ENCODE measurements at regions not wholly inside any gene's neighbourhood (a gene's known extent, or its start where the extent isn't known, plus 50 kb on each side); places are given as distances from the start of the nearest gene placed in this dataset.

GRCh38 chr2:65856423-65856822 lies 424.0 kb upstream of the SPRED2 start:
- TF ChIP-seq CTCF (conservative IDR thresholded peaks at IDR 0.05; ENCODE audit: low read depth, low read length) (no peak), EZH2 (IDR thresholded peaks at IDR 0.05; ENCODE audit: borderline replicate concordance, low read depth, low read length, poor library complexity, severe bottlenecking) (no peak)
- intact Hi-C loops (cut with micrococcal nuclease; ENCODE audit: unreplicated experiment) = no loop called here
- Histone ChIP-seq H3K4me1 (ENCODE audit: insufficient read depth, low read length, poor library complexity, severe bottlenecking) (no peaks in the 10 kb centered on the region), H3K27ac (ENCODE audit: low read depth, low read length, poor library complexity, severe bottlenecking) (no peak overlapping the region), H3K27me3 (replicated peaks; ENCODE audit: insufficient read depth, low read depth, low read length, poor library complexity) (no peaks in the 10 kb centered on the region), H3K36me3 (ENCODE audit: insufficient read depth, low read length, poor library complexity, severe bottlenecking) (no peaks in the 10 kb centered on the region), H3K4me3 (ENCODE audit: low read depth, low read length, poor library complexity, severe bottlenecking) (no peak overlapping the region), H3K9me3 (ENCODE audit: low read depth, low read length, poor library complexity, severe bottlenecking) (no peaks in the 10 kb centered on the region)
- no TSS peak for BruUV-seq (replicated peaks)
- ChIA-PET POLR2A (ENCODE audit: low non-redundant PET) (no interaction called here), CTCF (no interaction called here)
- no peak for DNase-seq (ENCODE audit: low spot score)

DNA sequence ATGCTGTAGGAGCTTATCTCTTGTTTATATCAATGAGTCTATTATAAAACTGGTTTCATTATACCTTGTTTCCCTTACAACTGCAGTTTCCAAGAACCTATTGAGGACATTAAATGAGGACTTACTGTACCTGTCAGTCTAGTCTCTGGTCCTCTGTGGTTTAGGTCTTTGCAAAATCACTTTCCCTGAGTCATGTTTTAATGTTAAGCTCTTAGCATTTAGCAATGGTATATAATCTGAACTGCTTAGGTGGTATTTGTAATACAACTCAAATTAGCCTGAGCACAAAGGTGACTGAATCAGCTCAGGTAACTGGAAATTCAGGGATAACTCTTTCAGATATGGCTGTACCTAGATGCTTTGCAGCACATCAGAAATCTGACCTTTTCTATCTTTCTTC lies 418.3 kb upstream of the SPRED2 start:
- CTCF ChIA-PET = no interaction called here
- intact Hi-C loops (cut with micrococcal nuclease; ENCODE audit: unreplicated experiment) = no loop called here
- no peaks in the 10 kb centered on the region for H3K9me3 ChIP-seq (ENCODE audit: low read depth, low read length, poor library complexity, severe bottlenecking)
- no peak overlapping the region for H3K27ac ChIP-seq (ENCODE audit: low read depth, low read length, poor library complexity, severe bottlenecking)
- DNase-seq (ENCODE audit: low spot score) = no peak
- H3K4me1 ChIP-seq (ENCODE audit: insufficient read depth, low read length, poor library complexity, severe bottlenecking) = no peaks in the 10 kb centered on the region
- no TSS peak for BruUV-seq (replicated peaks)
- TF ChIP-seq CTCF (conservative IDR thresholded peaks at IDR 0.05; ENCODE audit: low read depth, low read length) = no peak
- no peak for TF ChIP-seq EZH2 (IDR thresholded peaks at IDR 0.05; ENCODE audit: borderline replicate concordance, low read depth, low read length, poor library complexity, severe bottlenecking)
- no peaks in the 10 kb centered on the region for H3K36me3 ChIP-seq (ENCODE audit: insufficient read depth, low read length, poor library complexity, severe bottlenecking)
- no peak overlapping the region for H3K4me3 ChIP-seq (ENCODE audit: low read depth, low read length, poor library complexity, severe bottlenecking)
- POLR2A ChIA-PET (ENCODE audit: low non-redundant PET) = no interaction called here
- no peaks in the 10 kb centered on the region for H3K27me3 ChIP-seq (replicated peaks; ENCODE audit: insufficient read depth, low read depth, low read length, poor library complexity)

DNA sequence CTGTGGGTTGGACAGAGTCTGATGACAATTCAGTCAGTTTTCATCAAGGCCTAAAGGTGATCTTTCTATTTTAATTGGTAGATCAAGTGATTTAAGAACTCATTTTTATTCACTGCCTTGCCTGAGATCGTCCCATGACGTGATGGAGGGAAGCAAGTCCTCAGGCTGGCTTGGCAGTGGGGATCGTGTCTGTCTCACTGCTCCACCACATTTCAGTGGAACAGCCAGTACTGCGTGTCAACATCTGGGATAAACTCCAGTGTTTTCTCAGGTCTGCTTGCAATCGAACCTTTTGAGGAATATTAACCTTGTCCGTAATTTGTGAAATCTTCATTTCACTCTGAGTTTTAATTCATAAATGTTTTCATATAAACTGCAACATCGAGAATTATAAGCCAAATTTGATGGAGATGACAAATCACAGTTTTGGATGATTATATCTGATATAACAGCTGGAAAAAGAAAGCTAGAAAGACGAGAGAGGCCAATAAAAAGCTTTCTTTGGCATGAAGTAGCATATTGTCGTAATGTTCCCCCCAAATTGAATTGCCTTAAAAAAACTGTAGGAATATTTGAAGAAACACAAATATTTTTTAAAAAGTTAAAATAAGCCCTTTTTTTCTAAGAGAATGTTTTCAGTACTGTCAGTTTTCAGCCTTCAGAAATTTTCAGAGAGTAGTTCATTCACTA lies 414.7 kb upstream of the SPRED2 start:
- intact Hi-C loops (cut with micrococcal nuclease; ENCODE audit: unreplicated experiment) = no loop called here
- BruUV-seq (replicated peaks) = no TSS peak
- H3K9me3 ChIP-seq (ENCODE audit: low read depth, low read length, poor library complexity, severe bottlenecking) = no peaks in the 10 kb centered on the region
- TF ChIP-seq CTCF (conservative IDR thresholded peaks at IDR 0.05; ENCODE audit: low read depth, low read length) (no peak), EZH2 (IDR thresholded peaks at IDR 0.05; ENCODE audit: borderline replicate concordance, low read depth, low read length, poor library complexity, severe bottlenecking) (no peak)
- H3K4me1 ChIP-seq (ENCODE audit: insufficient read depth, low read length, poor library complexity, severe bottlenecking) = no peaks in the 10 kb centered on the region
- H3K27me3 ChIP-seq (replicated peaks; ENCODE audit: insufficient read depth, low read depth, low read length, poor library complexity) = no peaks in the 10 kb centered on the region
- H3K27ac ChIP-seq (ENCODE audit: low read depth, low read length, poor library complexity, severe bottlenecking) = no peak overlapping the region
- DNase-seq (ENCODE audit: low spot score) = no peak
- no peak overlapping the region for H3K4me3 ChIP-seq (ENCODE audit: low read depth, low read length, poor library complexity, severe bottlenecking)
- CTCF ChIA-PET = no interaction called here
- POLR2A ChIA-PET (ENCODE audit: low non-redundant PET) = no interaction called here
- H3K36me3 ChIP-seq (ENCODE audit: insufficient read depth, low read length, poor library complexity, severe bottlenecking) = no peaks in the 10 kb centered on the region
